ENCODE measurements at regions not wholly inside any gene's neighbourhood (a gene's known extent, or its start where the extent isn't known, plus 50 kb on each side); places are given as distances from the start of the nearest gene placed in this dataset.

DNA sequence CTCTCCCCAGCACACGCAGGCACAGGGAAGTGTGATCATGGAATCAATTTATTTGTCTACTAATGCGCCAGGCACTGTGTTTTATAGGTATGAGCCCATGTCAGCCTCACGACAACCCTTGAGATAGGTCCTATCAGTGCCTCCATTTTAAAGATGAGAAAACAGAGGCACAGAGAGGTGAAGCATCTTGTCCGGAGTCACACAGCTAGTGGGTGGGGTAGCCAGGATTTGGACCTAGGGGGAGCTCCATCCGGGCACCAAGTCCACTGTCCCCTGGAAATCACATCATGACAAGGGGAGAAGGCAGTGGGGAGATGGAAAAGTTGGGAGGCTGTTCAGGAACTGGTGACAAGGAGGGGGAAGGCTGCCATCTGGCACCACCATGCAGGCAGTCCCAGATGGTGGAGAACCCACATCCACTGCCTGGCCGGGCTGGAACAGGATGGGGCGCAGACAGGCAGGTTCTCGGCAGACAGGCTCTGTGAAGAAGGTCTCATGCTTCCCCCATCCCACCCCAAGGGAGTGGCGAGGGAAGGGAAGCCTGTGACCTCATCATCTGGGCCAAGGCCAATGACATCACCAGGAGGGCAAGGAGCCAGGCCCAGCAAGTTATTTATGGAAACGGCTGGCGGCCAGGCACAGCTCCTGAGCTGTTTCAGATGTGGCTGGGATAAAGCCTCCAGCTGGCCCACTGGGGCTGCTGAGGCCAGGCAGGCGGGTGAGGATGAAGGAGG is 126.0 kb upstream of the SDK2 start:
- intact Hi-C loops (cut with DNase I), result no loop called here
- H3K27ac ChIP-seq, result no peak overlapping the region
- TF ChIP-seq POLR2A (IDR thresholded peaks at IDR 0.05), result no peak
- no peak for TF ChIP-seq CTCF (IDR thresholded peaks at IDR 0.05)
- H3K4me1 ChIP-seq, result peaks cover 0 to 6% (median 0%) of the 10 kb centered on the region in 4 donors
- peak; percentile 67 to 89 (median 78) for ATAC-seq
- DNase-seq, result peak; percentile 66 to 78 (median 69)
- no peak overlapping the region for H3K4me3 ChIP-seq
- H3K9me3 ChIP-seq, result no peaks in the 10 kb centered on the region
- no peaks in the 10 kb centered on the region for H3K36me3 ChIP-seq
- H3K27me3 ChIP-seq, result no peaks in the 10 kb centered on the region
- 80% methylated on average over 6 of the region's 12 CpGs for WGBS (ENCODE audit: insufficient coverage, low coverage, low lambda C conversion rate, missing lambda C conversion rate)

DNA sequence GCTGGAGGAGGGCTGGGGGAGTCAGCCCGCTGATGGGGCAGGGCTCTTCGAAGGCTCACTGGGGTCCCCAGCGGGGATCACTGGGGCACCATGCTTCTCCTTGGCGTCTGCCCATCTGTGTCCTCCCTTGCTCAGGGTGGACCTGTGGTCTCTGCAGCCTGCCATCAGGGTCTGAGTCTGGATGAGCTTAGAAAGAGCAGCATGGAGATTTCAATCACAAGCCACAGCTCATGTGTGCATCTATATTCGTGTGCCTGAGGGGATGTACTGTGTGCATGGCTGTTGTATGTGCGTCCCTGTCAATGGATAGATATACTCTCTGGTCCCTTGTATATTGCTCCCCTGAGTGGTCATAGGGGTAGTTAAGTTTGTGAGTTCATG is 126.6 kb upstream of the SDK2 start:
- no peaks in the 10 kb centered on the region for H3K36me3 ChIP-seq
- no peak overlapping the region for H3K4me3 ChIP-seq
- no peak for TF ChIP-seq POLR2A (IDR thresholded peaks at IDR 0.05)
- no peak for TF ChIP-seq CTCF (IDR thresholded peaks at IDR 0.05)
- peaks cover 0 to 6% (median 0%) of the 10 kb centered on the region in 4 donors for H3K4me1 ChIP-seq
- H3K9me3 ChIP-seq, result no peaks in the 10 kb centered on the region
- ATAC-seq (no peak), DNase-seq (no peak)
- no peaks in the 10 kb centered on the region for H3K27me3 ChIP-seq
- no peak overlapping the region for H3K27ac ChIP-seq
- WGBS (ENCODE audit: insufficient coverage, low coverage, low lambda C conversion rate, missing lambda C conversion rate), result 81% methylated on average over 2 of the region's 6 CpGs
- intact Hi-C loops (cut with DNase I), result no loop called here

- Histone ChIP-seq H3K36me3 (no peaks in the 10 kb centered on the region), H3K27me3 (no peaks in the 10 kb centered on the region), H3K9me3 (no peaks in the 10 kb centered on the region), H3K4me1 (peaks cover 0 to 6% (median 0%) of the 10 kb centered on the region in 4 donors), H3K27ac (no peak overlapping the region), H3K4me3 (no peak overlapping the region)
- 57% methylated on average over 5 of the region's 5 CpGs for WGBS (ENCODE audit: insufficient coverage, low coverage, low lambda C conversion rate, missing lambda C conversion rate)
- TF ChIP-seq CTCF (IDR thresholded peaks at IDR 0.05) (no peak), POLR2A (IDR thresholded peaks at IDR 0.05) (no peak)
- peak in 1 of 3 donors; percentile 20 for DNase-seq
- intact Hi-C loops (cut with DNase I), result no loop called here
- ATAC-seq, result no peak
Measured at GRCh38 chr17:73772107-73772705, 128.0 kb upstream of the SDK2 start.

- no peaks in the 10 kb centered on the region for H3K27me3 ChIP-seq
- no peak for TF ChIP-seq CTCF (IDR thresholded peaks at IDR 0.05)
- no peak for TF ChIP-seq POLR2A (IDR thresholded peaks at IDR 0.05)
- no peak for ATAC-seq
- DNase-seq, result peak in 1 of 3 donors; percentile 3
- no peak overlapping the region for H3K4me3 ChIP-seq
- no peaks in the 10 kb centered on the region for H3K9me3 ChIP-seq
- H3K4me1 ChIP-seq, result peaks cover 0 to 6% (median 0%) of the 10 kb centered on the region in 4 donors
- 56% methylated on average over 3 of the region's 7 CpGs for WGBS (ENCODE audit: insufficient coverage, low coverage, low lambda C conversion rate, missing lambda C conversion rate)
- H3K27ac ChIP-seq, result no peak overlapping the region
- intact Hi-C loops (cut with DNase I), result no loop called here
- no peaks in the 10 kb centered on the region for H3K36me3 ChIP-seq
Measured at GRCh38 chr17:73773702-73774101, 129.5 kb upstream of the SDK2 start.

Measured in right lobe of liver (tissue), 6 donors.